Peyer's patch (tissue), 4 donors: ENCODE measurements at regions not wholly inside any gene's neighbourhood (a gene's known extent, or its start where the extent isn't known, plus 50 kb on each side); places are given as distances from the start of the nearest gene placed in this dataset.

Source experiments
- DNase-seq, 3 donors: peaks; one replicate each; pipeline ENCODE4 v3.0.0-alpha.2; 2017 to 2019
- H3K27ac ChIP-seq, 4 donors: fragments of 200-600 bp; sonication (generic); one replicate each; pipeline ENCODE4 v1.5.1; 2016 to 2019
- H3K27me3 ChIP-seq, 2 donors: fragments of 200-600 bp; sonication (generic); one replicate each; pipeline ENCODE4 v1.5.1; 2019
- H3K36me3 ChIP-seq, 3 donors: fragments of 200-600 bp; sonication (generic); one replicate each; pipeline ENCODE4 v1.5.1; 2016 to 2019
- H3K4me1 ChIP-seq, 4 donors: fragments of 200-600 bp; sonication (generic); one replicate each; pipeline ENCODE4 v1.5.1; 2016 to 2019
- H3K4me3 ChIP-seq, 4 donors: fragments of 200-600 bp; sonication (generic); 1 replicate in 3 of 4; 2 replicates in 1 of 4; pipeline ENCODE4 v1.5.1; 2016 to 2019; ENCODE audit warnings: mild to moderate bottlenecking in 1 of 4
- H3K9me3 ChIP-seq, 4 donors: fragments of 200-600 bp; sonication (generic); one replicate each; pipeline ENCODE4 v1.5.1; 2016 to 2019; ENCODE audit warnings: mild to moderate bottlenecking in 1 of 4
- POLR2A ChIP-seq, 2 donors: fragments of 450-650 bp; IDR thresholded peaks; one replicate each; pipeline ENCODE4 v1.5.1; 2017; ENCODE audit warnings: antibody characterized with exemption in 2 of 2, mild to moderate bottlenecking in 2 of 2, moderate library complexity in 2 of 2
- TF ChIP-seq, protein P1 (sequence below), 6 experiments: fragments of 450-650 bp in 4 of 6; fragments of 200-600 bp in 2 of 6; sonication (generic) in 1 of 6; IDR thresholded peaks; one replicate each; pipeline ENCODE4 v1.5.1; 2017 to 2019; ENCODE audit warnings: antibody characterized with exemption in 6 of 6, mild to moderate bottlenecking in 3 of 6, moderate library complexity in 1 of 6

DNA sequence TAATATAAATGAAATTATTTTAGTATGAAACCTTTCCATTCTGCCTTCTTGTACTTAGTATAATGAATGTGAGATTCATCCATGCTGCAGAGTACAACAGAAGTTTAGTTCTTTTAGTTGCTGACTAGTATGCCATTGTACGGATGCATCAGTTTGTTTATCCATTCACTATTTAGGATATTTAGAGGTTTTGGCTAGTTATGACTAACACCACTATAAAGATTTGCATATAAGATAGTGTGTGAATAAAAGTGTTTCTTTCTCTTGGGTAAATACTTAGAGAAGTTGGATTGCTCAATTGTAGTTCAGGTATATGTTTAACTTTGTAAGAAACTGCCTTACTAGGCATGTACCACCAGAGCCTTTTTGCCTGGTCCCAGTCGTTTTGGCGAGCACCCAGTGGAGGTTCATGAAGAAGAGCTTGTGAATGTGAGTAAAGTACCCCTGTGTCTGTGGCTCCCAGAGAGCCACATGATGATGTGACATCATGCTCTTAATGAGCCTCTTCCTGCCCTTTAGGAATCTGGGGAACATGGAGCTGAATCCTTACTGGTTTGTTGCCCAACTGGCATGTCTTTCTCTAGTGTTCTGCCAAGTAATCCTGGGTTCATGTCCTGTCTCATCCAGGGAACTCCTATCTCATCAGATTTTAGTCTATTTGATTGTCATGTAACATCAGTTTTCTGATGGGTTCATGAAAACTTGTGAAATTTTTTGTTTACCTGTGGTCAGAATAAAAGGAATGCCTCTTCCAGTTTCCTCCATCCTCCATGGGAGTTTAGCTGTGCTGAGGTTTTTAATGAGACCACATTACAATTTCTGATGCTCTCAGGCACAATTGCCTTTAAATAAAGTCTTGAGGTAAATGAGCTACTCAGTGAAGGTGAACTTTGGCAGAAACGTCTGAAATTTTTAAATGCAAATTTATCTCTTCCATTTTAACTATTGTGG is 234.8 kb downstream of the CASP12 start:
- no peak for DNase-seq
- Histone ChIP-seq H3K27me3 (no peaks in the 10 kb centered on the region), H3K4me1 (no peaks in the 10 kb centered on the region), H3K27ac (no peak overlapping the region), H3K36me3 (no peaks in the 10 kb centered on the region), H3K9me3 (no peaks in the 10 kb centered on the region), H3K4me3 (no peak overlapping the region)
- no peak for TF ChIP-seq POLR2A (IDR thresholded peaks at IDR 0.05)
- TF ChIP-seq, protein P1, sequence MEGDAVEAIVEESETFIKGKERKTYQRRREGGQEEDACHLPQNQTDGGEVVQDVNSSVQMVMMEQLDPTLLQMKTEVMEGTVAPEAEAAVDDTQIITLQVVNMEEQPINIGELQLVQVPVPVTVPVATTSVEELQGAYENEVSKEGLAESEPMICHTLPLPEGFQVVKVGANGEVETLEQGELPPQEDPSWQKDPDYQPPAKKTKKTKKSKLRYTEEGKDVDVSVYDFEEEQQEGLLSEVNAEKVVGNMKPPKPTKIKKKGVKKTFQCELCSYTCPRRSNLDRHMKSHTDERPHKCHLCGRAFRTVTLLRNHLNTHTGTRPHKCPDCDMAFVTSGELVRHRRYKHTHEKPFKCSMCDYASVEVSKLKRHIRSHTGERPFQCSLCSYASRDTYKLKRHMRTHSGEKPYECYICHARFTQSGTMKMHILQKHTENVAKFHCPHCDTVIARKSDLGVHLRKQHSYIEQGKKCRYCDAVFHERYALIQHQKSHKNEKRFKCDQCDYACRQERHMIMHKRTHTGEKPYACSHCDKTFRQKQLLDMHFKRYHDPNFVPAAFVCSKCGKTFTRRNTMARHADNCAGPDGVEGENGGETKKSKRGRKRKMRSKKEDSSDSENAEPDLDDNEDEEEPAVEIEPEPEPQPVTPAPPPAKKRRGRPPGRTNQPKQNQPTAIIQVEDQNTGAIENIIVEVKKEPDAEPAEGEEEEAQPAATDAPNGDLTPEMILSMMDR (IDR thresholded peaks at IDR 0.05): no peak

DNA sequence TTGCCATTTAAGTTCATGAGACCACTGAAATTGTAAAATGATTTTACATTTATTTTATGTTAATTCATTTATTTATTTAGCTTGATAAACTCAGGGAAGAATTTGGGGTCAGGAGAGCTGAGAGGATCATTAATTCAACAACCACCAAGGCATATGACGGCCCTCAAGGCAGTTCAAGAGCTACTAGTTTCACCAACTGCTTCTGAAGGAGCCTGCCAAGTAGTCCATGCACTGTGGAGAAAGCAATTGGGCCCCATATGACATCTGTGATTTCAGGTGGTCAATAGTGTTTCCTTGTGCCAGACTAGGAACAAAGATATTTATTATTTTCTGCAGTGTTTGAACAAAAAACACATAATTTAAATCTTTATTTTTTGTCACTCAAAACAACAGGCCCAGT is 236.4 kb downstream of the CASP12 start:
- Histone ChIP-seq H3K4me3 (no peak overlapping the region), H3K4me1 (no peaks in the 10 kb centered on the region), H3K27ac (no peak overlapping the region), H3K27me3 (no peaks in the 10 kb centered on the region), H3K36me3 (no peaks in the 10 kb centered on the region), H3K9me3 (no peaks in the 10 kb centered on the region)
- TF ChIP-seq, protein P1 (IDR thresholded peaks at IDR 0.05): no peak
- no peak for TF ChIP-seq POLR2A (IDR thresholded peaks at IDR 0.05)
- DNase-seq: no peak

DNA sequence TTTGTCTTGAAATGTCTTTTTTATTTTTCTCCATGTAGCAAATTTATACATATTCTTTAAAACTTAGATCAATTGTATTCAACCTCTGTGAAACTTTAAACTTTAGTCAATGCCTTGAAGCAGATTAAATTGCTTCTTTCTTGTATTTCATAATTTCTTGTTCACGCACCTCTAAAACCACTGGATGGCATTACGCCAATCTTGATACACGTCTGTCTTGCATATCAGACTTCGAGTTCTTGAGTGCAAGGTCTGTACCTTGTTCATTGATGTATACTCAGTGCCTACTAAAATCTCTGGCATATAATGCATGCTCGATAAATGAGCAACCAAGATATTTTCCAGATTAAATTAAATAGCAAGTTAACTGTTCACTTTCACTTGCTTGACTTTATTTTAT is 236.8 kb downstream of the CASP12 start:
- no peak overlapping the region for H3K27ac ChIP-seq
- no peaks in the 10 kb centered on the region for H3K27me3 ChIP-seq
- H3K4me3 ChIP-seq: no peak overlapping the region
- no peak for DNase-seq
- H3K4me1 ChIP-seq: no peaks in the 10 kb centered on the region
- no peaks in the 10 kb centered on the region for H3K36me3 ChIP-seq
- no peaks in the 10 kb centered on the region for H3K9me3 ChIP-seq
- no peak for TF ChIP-seq POLR2A (IDR thresholded peaks at IDR 0.05)
- TF ChIP-seq, protein P1 (IDR thresholded peaks at IDR 0.05): no peak

DNA sequence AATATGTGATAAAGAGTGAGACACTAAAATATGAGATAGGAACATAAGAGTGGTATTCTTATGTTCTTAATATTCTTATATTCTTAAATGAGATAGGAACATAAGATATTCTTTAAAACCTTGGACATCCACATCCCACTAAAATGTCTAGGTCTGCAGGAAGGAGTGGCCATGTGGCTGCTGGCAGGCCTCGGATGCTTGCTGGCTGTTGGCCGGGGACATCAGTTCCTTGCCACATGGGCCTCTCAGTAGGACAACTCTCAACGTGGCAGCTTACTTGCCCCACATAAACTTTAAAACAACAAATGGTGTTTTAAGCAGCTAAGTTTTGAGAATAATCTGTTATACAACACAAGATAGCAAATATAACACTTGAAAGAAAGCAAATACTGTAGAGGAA is 240.1 kb downstream of the CASP12 start:
- H3K4me3 ChIP-seq: no peak overlapping the region
- no peaks in the 10 kb centered on the region for H3K9me3 ChIP-seq
- no peak for DNase-seq
- H3K36me3 ChIP-seq: no peaks in the 10 kb centered on the region
- TF ChIP-seq, protein P1 (IDR thresholded peaks at IDR 0.05): no peak
- TF ChIP-seq POLR2A (IDR thresholded peaks at IDR 0.05): no peak
- no peak overlapping the region for H3K27ac ChIP-seq
- H3K27me3 ChIP-seq: no peaks in the 10 kb centered on the region
- H3K4me1 ChIP-seq: no peaks in the 10 kb centered on the region

DNA sequence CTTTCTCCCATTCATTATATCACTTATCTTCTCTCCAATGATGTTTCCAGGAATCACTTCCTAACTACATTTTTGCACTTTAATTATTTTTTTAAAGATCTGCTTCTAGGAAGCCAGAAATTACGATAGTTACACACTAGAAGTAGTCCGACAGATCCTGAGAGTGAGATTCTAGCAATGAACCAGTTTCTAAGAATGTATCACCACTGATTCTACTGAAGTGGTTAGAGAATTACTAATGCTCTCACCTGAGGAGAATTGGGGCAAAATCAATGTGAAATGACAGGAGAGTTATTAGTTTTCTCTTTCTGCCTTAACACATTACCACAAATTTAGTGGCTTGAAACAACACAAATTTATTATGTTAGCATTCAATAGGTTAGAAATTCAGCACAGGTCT is 241.2 kb downstream of the CASP12 start:
- Histone ChIP-seq H3K4me3 (no peak overlapping the region), H3K27ac (no peak overlapping the region), H3K9me3 (no peaks in the 10 kb centered on the region), H3K4me1 (no peaks in the 10 kb centered on the region), H3K36me3 (no peaks in the 10 kb centered on the region), H3K27me3 (no peaks in the 10 kb centered on the region)
- TF ChIP-seq, protein P1 (IDR thresholded peaks at IDR 0.05): no peak
- no peak for TF ChIP-seq POLR2A (IDR thresholded peaks at IDR 0.05)
- DNase-seq: no peak
